PC-9 (cell line): ENCODE measurements at regions not wholly inside any gene's neighbourhood (a gene's known extent, or its start where the extent isn't known, plus 50 kb on each side); places are given as distances from the start of the nearest gene placed in this dataset.
"Not testable (repeated sequence)": the region's sequence is repeated elsewhere in the genome, so short reads cannot be mapped to it uniquely, and the experiment has no call there.

Experiments
- BruUV-seq: library from RNA; stranded (reverse); fragments of 400-500 nt; replicated peaks from 2 replicates; lab custom pipeline; 2021; lab: Mats Ljungman, UMichigan
- CTCF ChIA-PET: fragments of 300-600 bp; sonication (Branson Sonifier 250); formaldehyde crosslinking; loops from one replicate; lab custom pipeline; 2022; ENCODE audit warnings: antibody characterized with exemption; lab: Charles Lee
- POLR2A ChIA-PET: fragments of 300-600 bp; sonication (Branson Sonifier 250); formaldehyde crosslinking; loops from one replicate; lab custom pipeline; 2022; ENCODE audit warnings: antibody characterized with exemption; ENCODE audit not compliant: unreplicated experiment; lab: Charles Lee
- DNase-seq, 2 experiments: peaks; one replicate each; pipeline versions ENCODE4 v3.0.0 to v3.0.0-alpha.2; 2015 to 2022; ENCODE audit warnings: mixed read lengths in 1 of 2
- H2AFZ ChIP-seq: fragments of 200-600 bp; sonication (generic); 2 replicates; pipeline ENCODE4 v1.8.1; 2017; ENCODE audit warnings: antibody characterized with exemption
- H3F3A ChIP-seq: fragments of 200-600 bp; sonication (generic); 2 replicates; pipeline ENCODE4 v1.8.1; 2017; ENCODE audit warnings: antibody characterized with exemption, mild to moderate bottlenecking, low read depth; ENCODE audit not compliant: insufficient read depth
- H3K27ac ChIP-seq: fragments of 200-600 bp; sonication (generic); 2 replicates; pipeline ENCODE4 v1.6.1; 2016; ENCODE audit warnings: mixed run types
- H3K27me3 ChIP-seq: fragments of 200-600 bp; sonication (generic); 2 replicates; pipeline ENCODE4 v1.6.1; 2016; ENCODE audit warnings: low read depth, mixed run types; ENCODE audit not compliant: insufficient read depth
- H3K36me3 ChIP-seq: fragments of 200-600 bp; sonication (generic); 2 replicates; pipeline ENCODE4 v1.6.1; 2016; ENCODE audit warnings: low read depth, mixed run types
- H3K4me1 ChIP-seq: fragments of 200-600 bp; sonication (generic); replicated peaks from 2 replicates; pipeline ENCODE4 v1.6.1; 2016; ENCODE audit warnings: mixed run types; ENCODE audit not compliant: insufficient read depth
- H3K4me2 ChIP-seq: fragments of 200-600 bp; sonication (generic); 2 replicates; pipeline ENCODE4 v1.6.1; 2017; ENCODE audit warnings: mixed run types
- H3K4me3 ChIP-seq: fragments of 200-600 bp; sonication (generic); 2 replicates; pipeline ENCODE4 v1.6.1; 2016; ENCODE audit warnings: mixed run types
- H3K79me2 ChIP-seq: fragments of 200-600 bp; sonication (generic); 2 replicates; pipeline ENCODE4 v1.6.1; 2017; ENCODE audit warnings: low read depth, mixed run types
- H3K9me2 ChIP-seq: fragments of 200-600 bp; sonication (generic); 2 replicates; pipeline ENCODE4 v1.8.1; 2017; ENCODE audit warnings: mild to moderate bottlenecking; ENCODE audit not compliant: insufficient read depth
- H3K9me3 ChIP-seq: fragments of 200-600 bp; sonication (generic); 2 replicates; pipeline ENCODE4 v1.8.1; 2016; ENCODE audit warnings: low read depth; ENCODE audit not compliant: insufficient read depth
- H4K20me1 ChIP-seq: fragments of 200-600 bp; sonication (generic); 2 replicates; pipeline ENCODE4 v1.8.1; 2017; ENCODE audit not compliant: insufficient read depth
- EZH2 ChIP-seq: fragments of 200-600 bp; sonication (generic); IDR thresholded peaks from 2 replicates; pipeline ENCODE4 v1.8.0; 2017; ENCODE audit warnings: antibody characterized with exemption, low read depth
- intact Hi-C: fragments of 100-400 bp; cut with micrococcal nuclease; formaldehyde crosslinking; loops from one replicate; pipeline ENCODE4 v1.10.0; 2022; ENCODE audit not compliant: unreplicated experiment
- TF ChIP-seq, protein P1 (sequence below): fragments of 200-600 bp; sonication (generic); conservative IDR thresholded peaks from 2 replicates; pipeline ENCODE4 v1.6.1; 2017; ENCODE audit warnings: mixed run types, antibody characterized with exemption, mild to moderate bottlenecking, moderate library complexity

- H3K4me1 ChIP-seq = no peaks in the 10 kb centered on the region
- H3K9me2 ChIP-seq = no peaks in the 10 kb centered on the region
- H3K79me2 ChIP-seq = no peaks in the 10 kb centered on the region
- H3K27ac ChIP-seq = no peak overlapping the region
- H3K9me3 ChIP-seq = no peaks in the 10 kb centered on the region
- DNase-seq = no peak
- H3F3A ChIP-seq = no peaks in the 10 kb centered on the region
- H3K27me3 ChIP-seq = no peaks in the 10 kb centered on the region
- H2AFZ ChIP-seq = no peak overlapping the region
- BruUV-seq = no TSS peak
- no peak overlapping the region for H3K4me2 ChIP-seq
- intact Hi-C loops = no loop called here
- no peaks in the 10 kb centered on the region for H4K20me1 ChIP-seq
- ChIA-PET CTCF (no interaction called here), POLR2A (no interaction called here)
- no peak for TF ChIP-seq EZH2
- TF ChIP-seq, protein P1, sequence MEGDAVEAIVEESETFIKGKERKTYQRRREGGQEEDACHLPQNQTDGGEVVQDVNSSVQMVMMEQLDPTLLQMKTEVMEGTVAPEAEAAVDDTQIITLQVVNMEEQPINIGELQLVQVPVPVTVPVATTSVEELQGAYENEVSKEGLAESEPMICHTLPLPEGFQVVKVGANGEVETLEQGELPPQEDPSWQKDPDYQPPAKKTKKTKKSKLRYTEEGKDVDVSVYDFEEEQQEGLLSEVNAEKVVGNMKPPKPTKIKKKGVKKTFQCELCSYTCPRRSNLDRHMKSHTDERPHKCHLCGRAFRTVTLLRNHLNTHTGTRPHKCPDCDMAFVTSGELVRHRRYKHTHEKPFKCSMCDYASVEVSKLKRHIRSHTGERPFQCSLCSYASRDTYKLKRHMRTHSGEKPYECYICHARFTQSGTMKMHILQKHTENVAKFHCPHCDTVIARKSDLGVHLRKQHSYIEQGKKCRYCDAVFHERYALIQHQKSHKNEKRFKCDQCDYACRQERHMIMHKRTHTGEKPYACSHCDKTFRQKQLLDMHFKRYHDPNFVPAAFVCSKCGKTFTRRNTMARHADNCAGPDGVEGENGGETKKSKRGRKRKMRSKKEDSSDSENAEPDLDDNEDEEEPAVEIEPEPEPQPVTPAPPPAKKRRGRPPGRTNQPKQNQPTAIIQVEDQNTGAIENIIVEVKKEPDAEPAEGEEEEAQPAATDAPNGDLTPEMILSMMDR = no peak
- no peaks in the 10 kb centered on the region for H3K36me3 ChIP-seq
- no peak overlapping the region for H3K4me3 ChIP-seq
Measured at GRCh38 chr5:123283031-123283430, 140.2 kb downstream of the CEP120 start.

GRCh38 chr5:123282444-123282843, 140.8 kb downstream of the CEP120 start:
- H4K20me1 ChIP-seq = no peaks in the 10 kb centered on the region
- no peaks in the 10 kb centered on the region for H3F3A ChIP-seq
- ChIA-PET CTCF (no interaction called here), POLR2A (no interaction called here)
- intact Hi-C loops = no loop called here
- no peaks in the 10 kb centered on the region for H3K79me2 ChIP-seq
- no peaks in the 10 kb centered on the region for H3K9me2 ChIP-seq
- BruUV-seq = no TSS peak
- no peaks in the 10 kb centered on the region for H3K9me3 ChIP-seq
- H3K36me3 ChIP-seq = no peaks in the 10 kb centered on the region
- no peak overlapping the region for H3K27ac ChIP-seq
- TF ChIP-seq, protein P1 = no peak
- TF ChIP-seq EZH2 = no peak
- H3K4me1 ChIP-seq = no peaks in the 10 kb centered on the region
- no peak overlapping the region for H2AFZ ChIP-seq
- no peaks in the 10 kb centered on the region for H3K27me3 ChIP-seq
- DNase-seq = no peak
- H3K4me2 ChIP-seq = no peak overlapping the region
- no peak overlapping the region for H3K4me3 ChIP-seq

- H3F3A ChIP-seq, H3K4me1 ChIP-seq, POLR2A ChIA-PET, H3K27ac ChIP-seq, intact Hi-C loops, H3K9me2 ChIP-seq, H3K4me3 ChIP-seq, H3K4me2 ChIP-seq, BruUV-seq, H4K20me1 ChIP-seq, CTCF ChIA-PET, H3K27me3 ChIP-seq, DNase-seq, H3K79me2 ChIP-seq, H3K36me3 ChIP-seq, H2AFZ ChIP-seq, H3K9me3 ChIP-seq: not testable (repeated sequence)
Measured at GRCh38 chr5:123280854-123281253, 142.3 kb downstream of the CEP120 start.

GRCh38 chr5:123279136-123279535, 144.1 kb downstream of the CEP120 start:
- no peaks in the 10 kb centered on the region for H3K27me3 ChIP-seq
- no peak overlapping the region for H3K27ac ChIP-seq
- no peak overlapping the region for H2AFZ ChIP-seq
- H3F3A ChIP-seq = no peaks in the 10 kb centered on the region
- H3K4me3 ChIP-seq = no peak overlapping the region
- ChIA-PET POLR2A (no interaction called here), CTCF (no interaction called here)
- no peak for DNase-seq
- no peaks in the 10 kb centered on the region for H3K4me1 ChIP-seq
- BruUV-seq = no TSS peak
- no peaks in the 10 kb centered on the region for H3K36me3 ChIP-seq
- no peaks in the 10 kb centered on the region for H4K20me1 ChIP-seq
- no peaks in the 10 kb centered on the region; the same call in 1 of the 2 replicates for H3K9me2 ChIP-seq
- H3K79me2 ChIP-seq = no peaks in the 10 kb centered on the region
- intact Hi-C loops = no loop called here
- TF ChIP-seq, protein P1 = no peak
- TF ChIP-seq EZH2 = no peak
- H3K9me3 ChIP-seq = no peaks in the 10 kb centered on the region
- no peak overlapping the region for H3K4me2 ChIP-seq
